ENCODE measurements at regions not wholly inside any gene's neighbourhood (a gene's known extent, or its start where the extent isn't known, plus 50 kb on each side); places are given as distances from the start of the nearest gene placed in this dataset.

GRCh38 chr11:100460426-100460825 lies 226.7 kb upstream of the ARHGAP42 start:
- POLR2A ChIA-PET, result no interaction called here
- Mint-ChIP-seq H3K4me1 (ENCODE audit: low read depth, unreplicated experiment) (peaks cover 5% of the 10 kb centered on the region), H3K27ac (ENCODE audit: unreplicated experiment) (no peak overlapping the region), H3K36me3 (ENCODE audit: insufficient read depth, unreplicated experiment) (no peaks in the 10 kb centered on the region), H3K27me3 (ENCODE audit: insufficient read depth, unreplicated experiment) (no peaks in the 10 kb centered on the region), H3K4me3 (ENCODE audit: unreplicated experiment) (no peak overlapping the region), H3K9me3 (ENCODE audit: unreplicated experiment) (peaks cover 13% of the 10 kb centered on the region)
- Histone ChIP-seq H3K36me3 (ENCODE audit: control insufficient read depth, insufficient read depth, low read length) (no peaks in the 10 kb centered on the region), H3K4me3 (ENCODE audit: low read depth, low read length) (no peak overlapping the region), H3K27me3 (replicated peaks; ENCODE audit: control insufficient read depth, insufficient read depth, low read length) (no peaks in the 10 kb centered on the region), H3K9me3 (0 out of 2 replicates have a peak, but pooled peaks cover 1% of the 10 kb centered on the region), H3K4me1 (no peaks in the 10 kb centered on the region)
- intact Hi-C loops (cut with micrococcal nuclease; ENCODE audit: unreplicated experiment), result no loop called here
- TF ChIP-seq, protein P1, sequence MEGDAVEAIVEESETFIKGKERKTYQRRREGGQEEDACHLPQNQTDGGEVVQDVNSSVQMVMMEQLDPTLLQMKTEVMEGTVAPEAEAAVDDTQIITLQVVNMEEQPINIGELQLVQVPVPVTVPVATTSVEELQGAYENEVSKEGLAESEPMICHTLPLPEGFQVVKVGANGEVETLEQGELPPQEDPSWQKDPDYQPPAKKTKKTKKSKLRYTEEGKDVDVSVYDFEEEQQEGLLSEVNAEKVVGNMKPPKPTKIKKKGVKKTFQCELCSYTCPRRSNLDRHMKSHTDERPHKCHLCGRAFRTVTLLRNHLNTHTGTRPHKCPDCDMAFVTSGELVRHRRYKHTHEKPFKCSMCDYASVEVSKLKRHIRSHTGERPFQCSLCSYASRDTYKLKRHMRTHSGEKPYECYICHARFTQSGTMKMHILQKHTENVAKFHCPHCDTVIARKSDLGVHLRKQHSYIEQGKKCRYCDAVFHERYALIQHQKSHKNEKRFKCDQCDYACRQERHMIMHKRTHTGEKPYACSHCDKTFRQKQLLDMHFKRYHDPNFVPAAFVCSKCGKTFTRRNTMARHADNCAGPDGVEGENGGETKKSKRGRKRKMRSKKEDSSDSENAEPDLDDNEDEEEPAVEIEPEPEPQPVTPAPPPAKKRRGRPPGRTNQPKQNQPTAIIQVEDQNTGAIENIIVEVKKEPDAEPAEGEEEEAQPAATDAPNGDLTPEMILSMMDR (IDR thresholded peaks at IDR 0.05; ENCODE audit: insufficient read depth in 1 of 2, low read depth in 1 of 2, low read length in 1 of 2, severe bottlenecking in 1 of 2, unreplicated experiment in 1 of 2), result no peak
- DNase-seq, result no peak
- CTCF ChIA-PET, result no interaction called here
- no TSS peak for BruUV-seq (replicated peaks)

DNA sequence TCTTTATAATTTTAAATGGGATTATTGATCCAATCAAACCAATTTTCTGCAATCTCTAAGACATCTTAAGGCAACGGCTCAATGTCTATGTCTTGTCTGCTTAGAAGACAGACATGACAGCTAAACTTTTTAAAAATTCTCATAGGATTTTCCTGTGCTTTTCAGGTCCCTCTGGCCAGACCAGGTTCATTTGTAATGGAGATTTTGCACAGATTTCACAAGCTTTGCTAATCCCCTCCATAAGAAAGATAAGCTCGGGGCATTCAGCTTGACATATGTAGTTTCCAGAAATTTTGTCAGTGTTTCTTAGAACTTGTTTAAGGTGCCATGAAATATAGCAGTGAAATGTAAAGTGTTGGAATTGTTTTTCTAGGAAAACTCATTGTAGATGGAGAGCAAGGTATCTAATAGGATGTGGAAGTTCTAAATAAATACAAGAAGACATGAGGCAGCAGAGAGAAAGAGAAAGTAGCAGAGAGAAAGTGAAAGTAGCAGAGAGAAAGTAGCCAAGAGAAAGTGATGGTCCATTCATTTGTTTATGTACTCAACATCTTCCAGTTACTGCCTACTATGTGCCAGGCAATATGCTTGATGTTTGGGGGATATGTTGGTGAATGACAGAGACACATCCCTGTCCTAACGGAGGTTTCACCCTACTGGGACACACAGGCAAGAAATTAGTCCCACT lies 219.1 kb upstream of the ARHGAP42 start:
- H3K36me3 Mint-ChIP-seq (ENCODE audit: insufficient read depth, unreplicated experiment), result no peaks in the 10 kb centered on the region
- no TSS peak for BruUV-seq (replicated peaks)
- TF ChIP-seq, protein P1 (IDR thresholded peaks at IDR 0.05; ENCODE audit: insufficient read depth in 1 of 2, low read depth in 1 of 2, low read length in 1 of 2, severe bottlenecking in 1 of 2, unreplicated experiment in 1 of 2), result no peak
- Histone ChIP-seq H3K4me1 (no peaks in the 10 kb centered on the region), H3K9me3 (no peaks in the 10 kb centered on the region), H3K4me3 (ENCODE audit: low read depth, low read length) (no peak overlapping the region), H3K27me3 (replicated peaks; ENCODE audit: control insufficient read depth, insufficient read depth, low read length) (no peaks in the 10 kb centered on the region), H3K36me3 (ENCODE audit: control insufficient read depth, insufficient read depth, low read length) (no peaks in the 10 kb centered on the region)
- no peak for DNase-seq
- H3K27ac Mint-ChIP-seq (ENCODE audit: unreplicated experiment), result no peak overlapping the region
- H3K27me3 Mint-ChIP-seq (ENCODE audit: insufficient read depth, unreplicated experiment), result no peaks in the 10 kb centered on the region
- no peaks in the 10 kb centered on the region for H3K4me1 Mint-ChIP-seq (ENCODE audit: low read depth, unreplicated experiment)
- H3K9me3 Mint-ChIP-seq (ENCODE audit: unreplicated experiment), result peaks cover 11% of the 10 kb centered on the region
- no peak overlapping the region for H3K4me3 Mint-ChIP-seq (ENCODE audit: unreplicated experiment)
- CTCF ChIA-PET, result no interaction called here
- POLR2A ChIA-PET, result no interaction called here
- intact Hi-C loops (cut with micrococcal nuclease; ENCODE audit: unreplicated experiment), result no loop called here

GRCh38 chr11:100469835-100470234 lies 217.3 kb upstream of the ARHGAP42 start:
- ChIA-PET POLR2A (no interaction called here), CTCF (no interaction called here)
- no peaks in the 10 kb centered on the region for H3K36me3 ChIP-seq (ENCODE audit: control insufficient read depth, insufficient read depth, low read length)
- H3K9me3 ChIP-seq, result no peaks in the 10 kb centered on the region
- TF ChIP-seq, protein P1 (IDR thresholded peaks at IDR 0.05; ENCODE audit: insufficient read depth in 1 of 2, low read depth in 1 of 2, low read length in 1 of 2, severe bottlenecking in 1 of 2, unreplicated experiment in 1 of 2), result no peak
- no peaks in the 10 kb centered on the region for H3K36me3 Mint-ChIP-seq (ENCODE audit: insufficient read depth, unreplicated experiment)
- BruUV-seq (replicated peaks), result no TSS peak
- intact Hi-C loops (cut with micrococcal nuclease; ENCODE audit: unreplicated experiment), result no loop called here
- H3K4me1 Mint-ChIP-seq (ENCODE audit: low read depth, unreplicated experiment), result no peaks in the 10 kb centered on the region
- no peaks in the 10 kb centered on the region for H3K27me3 Mint-ChIP-seq (ENCODE audit: insufficient read depth, unreplicated experiment)
- H3K27me3 ChIP-seq (replicated peaks; ENCODE audit: control insufficient read depth, insufficient read depth, low read length), result no peaks in the 10 kb centered on the region
- H3K27ac Mint-ChIP-seq (ENCODE audit: unreplicated experiment), result no peak overlapping the region
- H3K4me3 ChIP-seq (ENCODE audit: low read depth, low read length), result no peak overlapping the region
- H3K4me1 ChIP-seq, result no peaks in the 10 kb centered on the region
- no peak for DNase-seq
- H3K4me3 Mint-ChIP-seq (ENCODE audit: unreplicated experiment), result no peak overlapping the region
- peaks cover 11% of the 10 kb centered on the region for H3K9me3 Mint-ChIP-seq (ENCODE audit: unreplicated experiment)
